Tibial artery (tissue), 4 donors: ENCODE measurements at regions not wholly inside any gene's neighbourhood (a gene's known extent, or its start where the extent isn't known, plus 50 kb on each side); places are given as distances from the start of the nearest gene placed in this dataset.

Experiments
- DNase-seq, 2 donors: peaks; one replicate each; pipeline ENCODE4 v3.0.0-alpha.2; 2019
- H3K27ac ChIP-seq, 2 donors: fragments of 200-600 bp; sonication (generic) in 1 of 2; 1 replicate in 1 of 2; 2 replicates in 1 of 2; pipeline ENCODE4 v1.5.1; 2018 to 2019; ENCODE audit warnings: mild to moderate bottlenecking in 1 of 2
- H3K27me3 ChIP-seq, 2 donors: fragments of 200-600 bp; sonication (generic) in 1 of 2; one replicate each; pipeline versions ENCODE4 v1.5.1 to v1.6.0; 2016 to 2019
- H3K36me3 ChIP-seq, 3 donors: fragments of 200-600 bp; sonication (generic) in 2 of 3; one replicate each; pipeline ENCODE4 v1.5.1; 2016 to 2019; ENCODE audit warnings: mild to moderate bottlenecking in 2 of 3
- H3K4me1 ChIP-seq, 4 donors: fragments of 200-600 bp; sonication (generic) in 2 of 4; 1 replicate in 3 of 4; 2 replicates in 1 of 4; pipeline ENCODE4 v1.5.1; 2016 to 2019
- H3K4me3 ChIP-seq, 2 donors: fragments of 200-600 bp; sonication (generic) in 1 of 2; 1 replicate in 1 of 2; 2 replicates in 1 of 2; pipeline ENCODE4 v1.5.1; 2018 to 2019; ENCODE audit warnings: mild to moderate bottlenecking in 2 of 2
- H3K9me3 ChIP-seq, 3 donors: fragments of 200-600 bp; sonication (generic) in 1 of 3; one replicate each; pipeline ENCODE4 v1.5.1; 2016 to 2019
- intact Hi-C: fragments of 100-400 bp; cut with DNase I; formaldehyde crosslinking; loops from one replicate; pipeline ENCODE4 v1.15.0; 2023; ENCODE audit warnings: low total_unique reads
- TF ChIP-seq, protein P1 (sequence below), 2 experiments: fragments of 200-600 bp in 1 of 2; fragments of 450-650 bp in 1 of 2; IDR thresholded peaks; one replicate each; pipeline ENCODE4 v1.5.1; 2017 to 2019; ENCODE audit warnings: antibody characterized with exemption in 2 of 2, mild to moderate bottlenecking in 1 of 2, moderate library complexity in 1 of 2

DNA sequence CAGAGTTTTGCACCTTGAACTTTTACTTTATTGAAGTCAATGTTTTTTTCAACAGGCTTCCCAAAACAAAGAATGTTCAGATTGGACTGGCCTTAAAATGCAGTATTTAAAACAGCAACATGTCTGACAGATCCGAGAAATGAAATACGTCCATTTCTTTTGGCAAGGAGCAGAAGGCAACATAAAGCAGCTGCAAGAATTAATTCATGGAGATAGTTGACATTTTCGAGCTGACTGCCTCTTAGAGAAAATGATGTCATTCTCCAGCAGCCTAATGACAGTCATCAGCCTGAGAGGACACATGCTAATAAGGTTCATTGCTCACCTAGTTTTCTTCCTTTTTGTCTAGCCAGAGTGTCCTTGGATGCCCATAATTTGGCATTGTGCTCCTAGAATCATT is 232.2 kb upstream of the SEMA6A start:
- H3K27me3 ChIP-seq, result no peaks in the 10 kb centered on the region
- no peaks in the 10 kb centered on the region for H3K9me3 ChIP-seq
- no peak for DNase-seq
- no peaks in the 10 kb centered on the region for H3K36me3 ChIP-seq
- H3K4me1 ChIP-seq, result no peaks in the 10 kb centered on the region
- TF ChIP-seq, protein P1, sequence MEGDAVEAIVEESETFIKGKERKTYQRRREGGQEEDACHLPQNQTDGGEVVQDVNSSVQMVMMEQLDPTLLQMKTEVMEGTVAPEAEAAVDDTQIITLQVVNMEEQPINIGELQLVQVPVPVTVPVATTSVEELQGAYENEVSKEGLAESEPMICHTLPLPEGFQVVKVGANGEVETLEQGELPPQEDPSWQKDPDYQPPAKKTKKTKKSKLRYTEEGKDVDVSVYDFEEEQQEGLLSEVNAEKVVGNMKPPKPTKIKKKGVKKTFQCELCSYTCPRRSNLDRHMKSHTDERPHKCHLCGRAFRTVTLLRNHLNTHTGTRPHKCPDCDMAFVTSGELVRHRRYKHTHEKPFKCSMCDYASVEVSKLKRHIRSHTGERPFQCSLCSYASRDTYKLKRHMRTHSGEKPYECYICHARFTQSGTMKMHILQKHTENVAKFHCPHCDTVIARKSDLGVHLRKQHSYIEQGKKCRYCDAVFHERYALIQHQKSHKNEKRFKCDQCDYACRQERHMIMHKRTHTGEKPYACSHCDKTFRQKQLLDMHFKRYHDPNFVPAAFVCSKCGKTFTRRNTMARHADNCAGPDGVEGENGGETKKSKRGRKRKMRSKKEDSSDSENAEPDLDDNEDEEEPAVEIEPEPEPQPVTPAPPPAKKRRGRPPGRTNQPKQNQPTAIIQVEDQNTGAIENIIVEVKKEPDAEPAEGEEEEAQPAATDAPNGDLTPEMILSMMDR (IDR thresholded peaks at IDR 0.05), result no peak
- H3K4me3 ChIP-seq, result no peak overlapping the region
- no peak overlapping the region for H3K27ac ChIP-seq
- intact Hi-C loops, result no loop called here

DNA sequence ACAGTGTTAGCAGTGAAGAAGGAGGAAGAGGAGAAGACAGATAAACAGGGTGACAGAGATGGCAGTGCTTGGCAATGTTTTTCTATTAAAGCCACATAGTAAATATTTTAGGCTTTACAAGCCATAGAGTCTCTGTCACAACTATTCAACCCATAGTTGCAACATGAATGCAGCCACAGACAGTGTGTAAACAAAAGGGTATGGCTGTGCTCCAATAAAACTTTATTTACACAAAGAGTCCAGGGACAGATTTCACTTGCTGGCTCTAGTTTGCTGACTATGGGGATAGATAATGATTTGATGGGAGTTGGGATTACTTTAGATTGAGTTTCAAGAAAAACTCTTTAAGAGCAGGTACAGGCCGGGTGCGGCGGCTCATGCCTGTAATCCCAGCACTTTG is 224.8 kb upstream of the SEMA6A start:
- TF ChIP-seq, protein P1 (IDR thresholded peaks at IDR 0.05), result no peak
- Histone ChIP-seq H3K36me3 (no peaks in the 10 kb centered on the region), H3K4me1 (no peaks in the 10 kb centered on the region), H3K9me3 (no peaks in the 10 kb centered on the region), H3K27ac (no peak overlapping the region), H3K27me3 (no peaks in the 10 kb centered on the region), H3K4me3 (no peak overlapping the region)
- intact Hi-C loops, result no loop called here
- no peak for DNase-seq

DNA sequence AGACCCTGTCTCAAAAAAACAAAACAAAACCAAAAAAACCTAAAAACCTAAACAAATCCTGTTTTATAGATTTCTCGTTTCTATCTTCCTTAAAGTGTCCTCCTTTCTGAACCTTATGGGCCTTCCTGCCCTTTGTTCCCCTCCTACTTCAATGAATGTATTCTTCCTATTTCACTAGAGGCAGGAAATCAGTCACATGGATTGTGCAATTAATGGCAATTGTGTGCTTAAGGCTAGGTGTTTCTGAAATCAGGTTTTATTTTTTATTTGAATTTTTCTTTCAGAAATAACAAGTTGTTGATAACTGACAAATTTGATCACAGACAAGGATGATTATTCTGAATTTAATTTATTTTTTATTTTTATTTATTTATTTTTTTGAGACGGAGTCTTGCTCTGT is 220.6 kb upstream of the SEMA6A start:
- Histone ChIP-seq H3K27me3 (no peaks in the 10 kb centered on the region), H3K4me1 (no peaks in the 10 kb centered on the region), H3K9me3 (no peaks in the 10 kb centered on the region), H3K4me3 (no peak overlapping the region), H3K27ac (no peak overlapping the region), H3K36me3 (no peaks in the 10 kb centered on the region)
- no peak for DNase-seq
- intact Hi-C loops, result no loop called here
- TF ChIP-seq, protein P1 (IDR thresholded peaks at IDR 0.05), result no peak

DNA sequence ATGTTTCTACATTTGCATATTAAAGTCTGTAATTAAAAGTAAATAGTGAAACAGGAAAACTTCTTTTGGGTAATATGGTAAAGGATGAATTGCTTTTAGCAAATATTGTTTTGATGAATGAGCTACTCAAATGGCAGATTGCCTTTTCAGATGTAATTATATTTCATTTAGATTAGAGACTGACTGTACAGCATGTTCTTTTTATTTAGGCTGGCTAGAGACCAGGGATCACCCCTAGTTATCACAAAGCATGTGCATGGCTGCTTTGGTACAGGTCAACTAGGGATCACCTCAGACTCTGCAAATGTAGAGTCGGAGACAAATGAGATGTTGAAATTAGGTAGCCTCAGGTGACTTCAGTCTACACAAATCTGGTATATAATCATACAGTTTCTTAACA is 214.9 kb upstream of the SEMA6A start:
- Histone ChIP-seq H3K4me3 (no peak overlapping the region), H3K36me3 (no peaks in the 10 kb centered on the region), H3K9me3 (no peaks in the 10 kb centered on the region), H3K4me1 (no peaks in the 10 kb centered on the region), H3K27ac (no peak overlapping the region), H3K27me3 (no peaks in the 10 kb centered on the region)
- no peak for DNase-seq
- intact Hi-C loops, result no loop called here
- TF ChIP-seq, protein P1 (IDR thresholded peaks at IDR 0.05), result no peak

DNA sequence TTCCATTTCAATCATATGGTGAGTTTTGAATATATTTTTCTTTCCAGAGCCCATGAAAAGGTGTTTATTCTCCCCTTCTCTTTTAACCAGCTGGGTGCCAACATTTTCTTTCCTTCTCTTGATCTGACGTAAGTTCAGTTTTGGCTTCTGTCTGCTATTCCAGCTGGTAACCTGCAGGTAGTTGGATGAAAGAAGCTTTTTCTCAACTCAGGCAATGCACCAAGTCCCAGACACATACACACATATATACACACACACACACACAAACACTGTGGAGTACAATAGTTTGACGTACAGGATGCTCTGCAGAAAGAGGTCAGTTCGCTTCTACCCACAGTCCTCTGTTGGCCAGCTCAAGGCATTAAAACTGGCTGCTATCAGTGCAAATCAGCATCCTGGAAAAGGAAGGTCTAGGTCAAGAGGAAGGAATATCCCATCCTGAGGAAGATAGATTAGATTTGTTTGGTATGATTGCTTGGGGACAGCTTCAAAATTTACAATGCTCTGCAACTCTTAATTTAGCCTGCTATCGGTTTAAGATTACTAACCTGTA is 214.3 kb upstream of the SEMA6A start:
- Histone ChIP-seq H3K27ac (no peak overlapping the region), H3K4me1 (no peaks in the 10 kb centered on the region), H3K4me3 (no peak overlapping the region), H3K27me3 (no peaks in the 10 kb centered on the region), H3K9me3 (no peaks in the 10 kb centered on the region), H3K36me3 (no peaks in the 10 kb centered on the region)
- no peak for DNase-seq
- TF ChIP-seq, protein P1 (IDR thresholded peaks at IDR 0.05), result no peak
- intact Hi-C loops, result no loop called here

DNA sequence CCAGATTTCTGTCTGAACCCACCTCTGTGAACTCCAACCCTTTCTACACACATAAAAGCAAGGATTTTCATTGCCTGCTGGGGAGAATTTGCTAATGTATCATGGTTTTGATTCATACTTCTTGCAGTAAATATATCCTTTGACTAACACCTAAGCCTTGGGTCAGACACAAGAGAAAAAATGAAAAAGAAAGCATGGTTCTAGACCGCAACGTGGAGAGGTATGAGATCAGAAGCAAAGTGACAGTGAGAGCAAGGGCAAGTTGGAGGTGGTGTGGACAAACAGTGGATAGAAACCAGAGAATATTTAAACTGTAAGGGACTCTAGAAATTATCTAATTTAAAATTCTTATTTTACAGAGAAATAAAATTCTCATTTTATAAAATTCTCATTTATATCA is 212.9 kb upstream of the SEMA6A start:
- Histone ChIP-seq H3K9me3 (no peaks in the 10 kb centered on the region), H3K36me3 (no peaks in the 10 kb centered on the region), H3K27me3 (no peaks in the 10 kb centered on the region), H3K4me1 (no peaks in the 10 kb centered on the region), H3K27ac (no peak overlapping the region), H3K4me3 (no peak overlapping the region)
- TF ChIP-seq, protein P1 (IDR thresholded peaks at IDR 0.05), result no peak
- DNase-seq, result no peak
- intact Hi-C loops, result no loop called here
